ENCODE measurements at regions not wholly inside any gene's neighbourhood (a gene's known extent, or its start where the extent isn't known, plus 50 kb on each side); places are given as distances from the start of the nearest gene placed in this dataset.

- no peaks in the 10 kb centered on the region for H3K36me3 Mint-ChIP-seq
- no peak overlapping the region for H3K4me3 Mint-ChIP-seq
- no peaks in the 10 kb centered on the region for H3K27me3 Mint-ChIP-seq
- H3K9me3 Mint-ChIP-seq = peaks cover 6 to 18% (median 6%) of the 10 kb centered on the region in 3 donors
- no peaks in the 10 kb centered on the region for H3K4me1 Mint-ChIP-seq
- H3K27ac Mint-ChIP-seq = no peak overlapping the region
Observed at GRCh38 chr4:46594661-46595060, 204.7 kb upstream of the GABRA2 start.

GRCh38 chr4:46586566-46586965, 196.6 kb upstream of the GABRA2 start:
- no peaks in the 10 kb centered on the region for H3K36me3 Mint-ChIP-seq
- H3K27ac Mint-ChIP-seq = no peak overlapping the region
- H3K4me3 Mint-ChIP-seq = no peak overlapping the region
- H3K9me3 Mint-ChIP-seq = peaks cover 3 to 6% (median 4%) of the 10 kb centered on the region in 3 donors
- no peaks in the 10 kb centered on the region for H3K4me1 Mint-ChIP-seq
- H3K27me3 Mint-ChIP-seq = no peaks in the 10 kb centered on the region

GRCh38 chr4:46581677-46582076, 191.7 kb upstream of the GABRA2 start:
- Mint-ChIP-seq H3K27me3 (no peaks in the 10 kb centered on the region), H3K9me3 (peaks cover 0 to 6% (median 2%) of the 10 kb centered on the region in 3 donors), H3K27ac (no peak overlapping the region), H3K36me3 (peaks cover 2% of the 10 kb centered on the region), H3K4me1 (no peaks in the 10 kb centered on the region), H3K4me3 (no peak overlapping the region)

- peak overlapping the region in 1 of 3 donors; percentile 43 for H3K27ac Mint-ChIP-seq
- H3K9me3 Mint-ChIP-seq = peaks cover 0 to 1% (median 0%) of the 10 kb centered on the region in 3 donors
- H3K4me1 Mint-ChIP-seq = no peaks in the 10 kb centered on the region
- no peaks in the 10 kb centered on the region for H3K36me3 Mint-ChIP-seq
- no peak overlapping the region for H3K4me3 Mint-ChIP-seq
- H3K27me3 Mint-ChIP-seq = no peaks in the 10 kb centered on the region
Observed at GRCh38 chr4:46554760-46555465, 165.0 kb upstream of the GABRA2 start.

GRCh38 chr4:46550471-46550870, 160.5 kb upstream of the GABRA2 start:
- Mint-ChIP-seq H3K4me1 (no peaks in the 10 kb centered on the region), H3K4me3 (no peak overlapping the region), H3K36me3 (no peaks in the 10 kb centered on the region), H3K9me3 (no peaks in the 10 kb centered on the region), H3K27me3 (no peaks in the 10 kb centered on the region), H3K27ac (no peak overlapping the region)

GRCh38 chr4:46549125-46549524, 159.2 kb upstream of the GABRA2 start:
- no peaks in the 10 kb centered on the region for H3K36me3 Mint-ChIP-seq
- no peaks in the 10 kb centered on the region for H3K4me1 Mint-ChIP-seq
- peaks cover 0 to 5% (median 0%) of the 10 kb centered on the region in 3 donors for H3K9me3 Mint-ChIP-seq
- H3K27me3 Mint-ChIP-seq = no peaks in the 10 kb centered on the region
- no peak overlapping the region for H3K27ac Mint-ChIP-seq
- no peak overlapping the region for H3K4me3 Mint-ChIP-seq

- Mint-ChIP-seq H3K27me3 (no peaks in the 10 kb centered on the region), H3K4me3 (no peak overlapping the region), H3K9me3 (peaks cover 0 to 3% (median 3%) of the 10 kb centered on the region in 3 donors), H3K36me3 (peaks cover 3% of the 10 kb centered on the region), H3K27ac (no peak overlapping the region), H3K4me1 (no peaks in the 10 kb centered on the region)
Observed at GRCh38 chr4:46524751-46525150, 134.8 kb upstream of the GABRA2 start.

- H3K36me3 Mint-ChIP-seq = no peaks in the 10 kb centered on the region
- H3K27me3 Mint-ChIP-seq = no peaks in the 10 kb centered on the region
- no peak overlapping the region for H3K4me3 Mint-ChIP-seq
- peak overlapping the region in 1 of 3 donors; percentile 13 for H3K27ac Mint-ChIP-seq
- H3K9me3 Mint-ChIP-seq = peaks cover 0 to 7% (median 3%) of the 10 kb centered on the region in 3 donors
- H3K4me1 Mint-ChIP-seq = no peaks in the 10 kb centered on the region
Observed at GRCh38 chr4:46520361-46520760, 130.4 kb upstream of the GABRA2 start.

GRCh38 chr4:46515940-46516339, 126.0 kb upstream of the GABRA2 start:
- no peaks in the 10 kb centered on the region for H3K27me3 Mint-ChIP-seq
- peaks cover 0 to 7% (median 3%) of the 10 kb centered on the region in 3 donors for H3K9me3 Mint-ChIP-seq
- H3K36me3 Mint-ChIP-seq = no peaks in the 10 kb centered on the region
- no peak overlapping the region for H3K4me3 Mint-ChIP-seq
- H3K27ac Mint-ChIP-seq = no peak overlapping the region
- no peaks in the 10 kb centered on the region for H3K4me1 Mint-ChIP-seq

- Mint-ChIP-seq H3K9me3 (peaks cover 0 to 4% (median 0%) of the 10 kb centered on the region in 3 donors), H3K4me3 (no peak overlapping the region), H3K27ac (no peak overlapping the region), H3K27me3 (no peaks in the 10 kb centered on the region), H3K36me3 (no peaks in the 10 kb centered on the region), H3K4me1 (no peaks in the 10 kb centered on the region)
Observed at GRCh38 chr4:46508216-46508615, 118.3 kb upstream of the GABRA2 start.

GRCh38 chr4:46506876-46507275, 116.9 kb upstream of the GABRA2 start:
- Mint-ChIP-seq H3K9me3 (peaks cover 0 to 6% (median 1%) of the 10 kb centered on the region in 3 donors), H3K27me3 (no peaks in the 10 kb centered on the region), H3K36me3 (no peaks in the 10 kb centered on the region), H3K27ac (no peak overlapping the region), H3K4me3 (no peak overlapping the region), H3K4me1 (no peaks in the 10 kb centered on the region)

- Mint-ChIP-seq H3K36me3 (no peaks in the 10 kb centered on the region), H3K9me3 (peaks cover 0 to 6% (median 1%) of the 10 kb centered on the region in 3 donors), H3K27me3 (no peaks in the 10 kb centered on the region), H3K27ac (no peak overlapping the region), H3K4me3 (no peak overlapping the region), H3K4me1 (no peaks in the 10 kb centered on the region)
Observed at GRCh38 chr4:46505131-46505530, 115.2 kb upstream of the GABRA2 start.

- no peak overlapping the region for H3K4me3 Mint-ChIP-seq
- H3K27ac Mint-ChIP-seq = no peak overlapping the region
- H3K36me3 Mint-ChIP-seq = no peaks in the 10 kb centered on the region
- H3K4me1 Mint-ChIP-seq = no peaks in the 10 kb centered on the region
- peaks cover 0 to 6% (median 3%) of the 10 kb centered on the region in 3 donors for H3K9me3 Mint-ChIP-seq
- H3K27me3 Mint-ChIP-seq = no peaks in the 10 kb centered on the region
Observed at GRCh38 chr4:46503739-46504138, 113.8 kb upstream of the GABRA2 start.

- Mint-ChIP-seq H3K27ac (no peak overlapping the region), H3K36me3 (peaks cover 2% of the 10 kb centered on the region), H3K27me3 (no peaks in the 10 kb centered on the region), H3K9me3 (peaks cover 0 to 9% (median 2%) of the 10 kb centered on the region in 3 donors), H3K4me1 (no peaks in the 10 kb centered on the region), H3K4me3 (no peak overlapping the region)
Observed at GRCh38 chr4:46492394-46492793, 102.5 kb upstream of the GABRA2 start.

GRCh38 chr4:46491455-46491854, 101.5 kb upstream of the GABRA2 start:
- Mint-ChIP-seq H3K27me3 (no peaks in the 10 kb centered on the region), H3K27ac (no peak overlapping the region), H3K9me3 (peaks cover 0 to 9% (median 2%) of the 10 kb centered on the region in 3 donors), H3K36me3 (peaks cover 2% of the 10 kb centered on the region), H3K4me1 (no peaks in the 10 kb centered on the region), H3K4me3 (no peak overlapping the region)

GRCh38 chr4:46484881-46485280, 95.0 kb upstream of the GABRA2 start:
- no peaks in the 10 kb centered on the region for H3K27me3 Mint-ChIP-seq
- no peak overlapping the region for H3K4me3 Mint-ChIP-seq
- no peaks in the 10 kb centered on the region for H3K4me1 Mint-ChIP-seq
- no peak overlapping the region for H3K27ac Mint-ChIP-seq
- no peaks in the 10 kb centered on the region for H3K36me3 Mint-ChIP-seq
- peaks cover 0 to 2% (median 0%) of the 10 kb centered on the region in 3 donors for H3K9me3 Mint-ChIP-seq

Measured in IgD-negative memory B cell (primary cell).